GM19238 (cell line): ENCODE measurements at regions not wholly inside any gene's neighbourhood (a gene's known extent, or its start where the extent isn't known, plus 50 kb on each side); places are given as distances from the start of the nearest gene placed in this dataset.

Experiments
- DNase-seq: peaks from one replicate; pipeline ENCODE4 v3.0.0; 2011; ENCODE audit warnings: low spot score; ENCODE audit not compliant: insufficient read length

DNA sequence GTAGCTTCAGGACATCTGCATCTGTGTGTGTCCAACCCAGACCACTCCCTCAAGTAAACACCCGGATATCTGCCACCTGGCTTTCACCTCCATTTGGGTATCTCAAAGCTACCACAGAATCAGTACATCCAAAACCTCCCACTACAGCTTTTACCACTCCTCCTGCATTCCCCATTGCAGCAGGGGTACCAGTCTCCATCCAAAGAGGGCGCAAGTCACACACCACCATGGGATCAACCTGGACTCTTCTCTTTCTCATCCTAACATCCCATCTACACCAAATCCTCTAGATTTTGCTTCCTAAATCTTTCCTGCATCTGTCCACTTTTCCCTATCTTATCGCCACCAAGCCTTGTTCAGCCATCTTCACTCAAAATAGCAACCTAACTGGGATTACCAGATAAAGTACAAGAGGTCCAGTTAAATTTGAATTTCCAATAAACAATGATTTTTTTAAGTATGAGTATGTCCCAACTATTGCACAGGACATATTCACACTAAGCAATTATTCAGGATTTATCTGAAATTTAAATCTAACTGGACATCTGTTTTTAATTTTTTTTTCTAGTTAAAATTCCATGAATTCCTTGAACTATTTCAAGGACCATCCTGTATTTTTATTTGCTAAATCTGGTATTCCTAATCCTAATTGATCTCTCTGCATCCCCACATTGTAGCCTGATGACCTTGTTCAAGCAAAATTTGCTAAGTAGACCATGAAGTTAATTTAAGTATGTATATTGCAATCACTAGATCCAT lies 164.3 kb upstream of the MLN start:
- DNase-seq, result no peak

DNA sequence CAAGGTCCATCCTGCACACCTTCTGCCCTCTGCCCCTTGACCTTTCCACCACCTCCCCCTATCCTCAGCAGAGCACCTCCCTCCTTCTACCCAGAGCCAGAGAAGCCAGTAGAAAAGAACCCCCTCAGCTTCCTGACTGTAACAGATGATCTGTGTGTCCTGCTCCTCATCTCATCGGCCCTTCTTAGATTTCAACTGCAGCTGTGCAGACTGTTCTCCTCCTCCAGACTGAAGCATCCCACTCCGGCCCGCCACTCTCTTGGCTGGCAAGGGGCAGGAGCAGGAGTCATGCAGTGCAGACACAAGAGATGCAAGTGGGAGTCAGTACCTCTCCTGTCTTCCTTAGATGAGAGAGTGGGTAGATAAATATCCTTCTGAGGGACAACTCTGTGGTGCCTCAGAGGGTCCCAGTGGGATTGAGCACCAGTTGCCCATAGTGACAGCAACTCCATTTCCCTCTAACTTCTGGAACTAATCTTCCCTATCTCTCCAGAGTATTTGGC lies 163.5 kb upstream of the MLN start:
- DNase-seq, result no peak

- no peak for DNase-seq
These were observed 162.7 kb upstream of the MLN start for GRCh38 chr6:33966536-33966935.

DNA sequence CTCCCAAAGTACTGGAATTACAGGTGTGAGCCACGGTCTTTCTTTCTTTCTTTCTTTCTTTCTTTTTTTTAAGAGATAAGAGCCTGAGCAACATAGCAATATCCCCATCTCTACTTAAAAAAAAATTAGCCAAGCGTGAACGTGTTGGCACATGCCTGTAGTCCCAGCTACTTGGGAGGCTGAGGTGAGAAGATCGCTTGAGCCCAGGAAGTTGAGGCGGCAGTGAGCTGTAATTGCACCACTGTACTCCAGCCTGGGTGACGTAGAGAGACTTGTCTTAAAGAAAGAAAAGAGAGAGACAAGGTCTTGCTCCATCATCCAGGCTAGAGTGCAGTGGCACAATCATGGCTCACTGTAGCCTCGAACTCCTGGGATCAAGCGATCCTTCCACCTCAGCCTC lies 162.0 kb upstream of the MLN start:
- DNase-seq, result no peak

GRCh38 chr6:33964387-33964786 lies 160.6 kb upstream of the MLN start:
- no peak for DNase-seq

GRCh38 chr6:33963136-33963750 lies 159.4 kb upstream of the MLN start:
- no peak for DNase-seq

DNA sequence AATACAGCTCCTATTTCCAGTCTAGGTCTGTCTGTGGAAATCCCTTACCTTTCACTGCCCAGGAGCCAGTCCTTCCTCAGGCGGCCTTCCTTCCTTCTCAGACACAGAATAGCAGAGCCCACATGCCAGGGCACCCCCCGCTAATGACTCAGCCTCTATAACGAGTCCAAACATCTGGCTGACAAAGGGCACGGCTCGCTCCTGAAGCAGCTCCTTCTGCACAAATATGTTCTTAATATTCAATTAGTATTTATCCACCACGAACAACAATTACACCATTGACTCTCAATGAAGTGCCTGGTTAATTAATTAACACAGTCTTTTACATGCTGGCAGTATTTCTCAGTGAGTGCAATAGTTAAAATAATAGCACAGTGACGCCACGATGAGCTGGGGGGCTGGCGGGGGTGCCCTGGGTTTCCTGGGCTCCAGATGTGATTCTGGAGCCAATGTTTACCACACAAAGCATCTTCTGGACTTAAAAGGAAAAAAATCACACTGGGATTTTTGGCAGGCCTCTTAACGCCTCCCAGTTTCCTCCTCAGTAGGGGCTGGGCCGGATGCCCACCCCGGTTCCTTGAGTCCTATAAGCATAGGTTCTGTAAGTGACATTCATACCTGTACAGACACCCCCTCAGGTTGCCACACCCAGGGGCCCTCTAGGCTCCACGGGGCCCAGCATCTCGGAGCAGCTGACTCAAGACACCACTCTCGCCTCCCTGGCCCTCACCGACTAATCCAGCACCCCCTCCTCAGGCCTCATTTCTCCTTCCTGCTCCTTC lies 158.6 kb upstream of the MLN start:
- no peak for DNase-seq

- DNase-seq, result no peak
These were observed 157.9 kb upstream of the MLN start for GRCh38 chr6:33961691-33962090.

- DNase-seq, result no peak
These were observed 156.8 kb upstream of the MLN start for GRCh38 chr6:33960345-33961313.

DNA sequence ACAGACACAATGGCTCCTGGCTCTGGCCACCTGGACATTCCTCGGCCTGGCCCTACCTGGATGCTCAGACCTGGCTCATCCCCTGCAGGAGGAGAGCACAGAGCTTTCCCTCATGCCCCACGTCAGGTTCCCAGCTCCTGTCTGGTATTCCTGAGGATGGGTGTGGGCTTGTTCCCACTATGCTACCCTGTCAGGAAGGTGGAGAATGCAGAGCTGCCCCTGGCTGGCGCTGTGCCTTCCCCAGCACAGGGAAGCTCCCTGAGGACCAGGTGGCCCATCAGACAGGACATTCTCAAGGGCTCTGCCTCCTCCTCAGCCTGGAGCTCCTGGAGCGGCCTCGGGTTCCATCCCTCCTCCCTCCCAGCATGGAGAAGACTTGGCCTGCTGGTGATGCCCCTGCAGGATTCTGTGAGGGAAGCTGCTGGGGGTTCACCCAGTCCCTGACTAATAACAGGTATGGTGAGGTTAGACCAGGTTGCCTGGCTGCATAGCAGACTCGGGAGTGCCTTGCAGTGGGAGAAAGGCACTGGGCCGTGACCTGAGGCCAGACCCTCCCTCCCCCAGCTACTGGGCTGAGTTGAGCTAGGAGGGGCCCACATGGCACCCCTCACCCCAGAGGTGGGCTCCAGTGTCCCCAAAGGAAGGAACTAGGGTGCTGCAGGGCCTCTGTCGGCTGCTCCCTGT lies 156.0 kb upstream of the MLN start:
- DNase-seq, result no peak

DNA sequence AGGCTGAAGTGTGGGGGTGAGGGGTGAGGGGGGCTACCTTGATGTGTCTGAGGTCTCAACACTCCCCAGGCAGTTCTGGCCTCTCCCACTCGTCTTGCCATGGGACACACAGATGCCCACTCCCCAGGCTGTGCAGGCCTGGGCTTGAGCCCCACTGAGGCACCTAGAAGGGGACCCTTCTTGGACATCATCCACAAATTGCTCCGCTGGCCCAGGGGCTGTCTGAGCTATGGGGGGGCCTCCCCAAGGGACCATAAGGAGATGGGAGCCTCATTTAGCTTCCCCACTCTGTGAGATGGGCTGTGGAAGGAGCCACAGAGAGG lies 155.5 kb upstream of the MLN start:
- no peak for DNase-seq

DNA sequence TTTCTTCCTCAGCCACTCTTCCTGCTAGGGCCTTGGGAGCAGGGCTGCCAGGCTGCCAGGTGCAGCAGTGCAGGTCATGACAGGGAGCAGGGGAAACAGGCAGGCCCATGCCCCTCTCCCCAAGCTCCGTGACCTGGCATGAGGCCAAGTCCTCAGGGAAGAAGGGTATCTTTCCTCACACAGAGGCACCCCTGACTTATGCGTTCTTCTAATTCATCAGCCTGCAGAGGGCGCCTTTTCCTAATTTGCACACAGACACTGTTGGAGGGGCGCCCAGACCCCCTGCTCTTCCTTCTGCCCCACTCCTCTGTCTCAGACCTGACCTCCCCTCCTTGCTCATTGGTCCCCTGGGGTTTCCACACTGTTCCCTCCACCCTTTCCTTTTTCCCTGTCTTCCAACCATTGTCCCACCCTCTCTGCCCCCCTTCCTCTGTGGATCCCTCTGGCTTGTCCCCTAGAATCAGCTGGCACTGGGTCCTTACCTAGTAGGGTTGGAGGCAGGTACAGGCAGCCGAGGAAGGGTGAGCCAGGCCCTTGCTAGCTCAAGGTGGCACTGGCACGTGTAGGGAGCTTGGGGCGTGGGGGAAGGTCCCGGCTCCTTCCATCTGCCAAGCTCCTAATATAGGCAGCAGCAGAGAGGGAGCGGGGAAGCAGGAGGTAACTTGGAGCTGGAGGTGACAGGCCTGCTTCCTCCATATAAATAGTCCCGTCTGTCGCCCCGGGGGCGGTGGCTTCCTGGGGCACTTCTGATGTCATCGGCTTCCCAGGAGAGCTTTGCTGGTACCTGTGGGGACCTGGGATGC lies 154.9 kb upstream of the MLN start:
- DNase-seq, result no peak

- DNase-seq, result no peak
These were observed 154.2 kb upstream of the MLN start for GRCh38 chr6:33957892-33958525.

DNA sequence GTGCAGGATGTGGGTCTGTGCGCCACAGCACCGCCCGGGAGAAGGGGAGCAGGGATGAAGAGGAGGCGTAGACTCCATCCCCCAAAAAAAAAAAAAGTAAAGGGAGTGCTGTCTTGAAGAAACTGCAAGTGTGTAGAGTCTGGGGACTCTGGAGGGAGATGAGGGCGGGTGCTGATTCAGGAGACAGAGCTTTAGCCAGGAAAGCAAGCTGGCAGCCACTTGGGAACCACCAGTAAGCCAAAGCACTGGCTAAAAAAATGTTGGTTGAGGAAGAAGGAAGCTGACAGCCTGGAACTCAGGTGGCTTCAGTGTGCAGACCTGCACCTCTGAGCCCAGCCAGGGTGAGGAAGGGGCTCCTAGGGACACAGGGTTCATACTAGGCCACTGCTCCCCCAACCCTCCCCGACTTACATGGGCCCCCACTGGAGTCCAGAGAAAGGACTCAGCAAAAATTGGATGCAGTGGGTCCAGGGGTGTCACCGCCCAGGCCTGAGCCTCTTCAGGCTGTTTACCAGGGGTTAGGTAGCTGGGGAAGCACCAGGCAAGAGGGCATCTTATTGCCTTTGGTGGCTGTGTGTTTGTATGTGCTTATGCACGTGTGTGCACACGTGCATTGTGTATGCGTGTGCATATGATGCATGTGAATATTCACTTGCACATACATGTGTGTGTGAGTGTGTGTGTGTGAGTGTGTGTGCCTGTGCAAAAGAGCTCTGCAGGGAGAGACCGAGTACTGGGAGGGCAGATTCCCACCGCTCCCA lies 153.5 kb upstream of the MLN start:
- DNase-seq, result no peak

DNA sequence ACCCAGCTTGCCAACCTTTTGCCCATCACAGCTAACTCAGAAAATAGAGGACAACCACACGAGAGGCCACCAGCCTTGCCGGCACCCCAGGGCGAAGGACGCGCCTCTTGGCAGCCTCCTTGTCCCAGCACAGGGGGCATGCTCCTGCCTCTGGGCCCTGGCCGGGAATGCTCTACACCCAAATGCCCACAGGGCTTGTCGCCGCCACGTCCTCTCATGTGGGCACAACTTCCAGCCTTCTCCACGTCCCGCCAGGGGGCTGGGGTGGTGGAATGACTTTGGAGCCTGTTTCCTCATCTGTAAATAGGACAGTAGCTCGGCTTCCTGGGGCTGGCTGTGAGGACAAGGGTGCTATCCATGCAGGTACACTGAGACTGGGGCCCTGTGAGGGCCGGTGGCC lies 152.4 kb upstream of the MLN start:
- DNase-seq, result no peak

GRCh38 chr6:33955566-33955965 lies 151.8 kb upstream of the MLN start:
- no peak for DNase-seq

DNA sequence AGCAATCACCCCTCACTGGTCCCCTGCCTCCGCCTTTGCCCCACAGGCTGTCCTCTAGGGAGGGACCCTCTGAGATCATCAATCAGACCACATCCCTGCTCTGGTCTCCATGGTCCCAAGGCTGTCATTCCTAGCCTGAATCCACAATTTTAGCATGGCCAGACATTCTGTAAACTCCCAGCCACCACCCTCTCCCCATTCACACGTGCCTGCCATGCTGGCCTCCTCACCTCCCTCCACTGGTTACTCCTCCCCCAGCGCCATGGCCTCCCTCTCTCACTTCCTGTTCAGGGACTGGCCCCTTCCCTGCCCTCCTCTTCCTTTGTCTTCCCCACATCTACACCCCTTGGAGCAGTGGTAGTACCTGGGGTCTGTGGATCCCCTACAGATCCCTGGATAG lies 150.7 kb upstream of the MLN start:
- DNase-seq, result no peak

- no peak for DNase-seq
These were observed 149.4 kb upstream of the MLN start for GRCh38 chr6:33953171-33953570.

DNA sequence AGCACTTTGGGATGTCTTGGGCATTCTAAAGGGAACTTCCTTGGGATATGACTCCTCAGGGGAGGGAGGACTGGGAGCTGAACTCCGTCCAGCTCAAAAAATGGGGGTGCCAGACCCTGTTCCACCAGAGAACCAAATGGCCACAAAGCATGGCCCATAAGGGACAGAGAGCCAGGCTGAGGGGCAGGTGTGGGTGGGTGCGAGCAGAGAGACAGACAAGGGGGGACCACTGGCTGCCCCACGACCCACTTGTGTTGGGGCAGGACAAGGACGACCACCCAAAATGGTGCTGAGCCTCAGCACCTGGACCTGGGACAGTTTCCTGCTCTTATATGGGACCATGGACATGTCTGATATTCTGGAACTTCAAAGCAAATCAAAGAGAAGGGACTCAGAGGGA lies 148.2 kb upstream of the MLN start:
- DNase-seq, result no peak
